UCSD-AML1 (cell line): ENCODE measurements at regions not wholly inside any gene's neighbourhood (a gene's known extent, or its start where the extent isn't known, plus 50 kb on each side); places are given as distances from the start of the nearest gene placed in this dataset.

Source experiments
- DNase-seq: peaks from one replicate; lab custom pipeline; 2025; ENCODE audit not compliant: unreplicated experiment; lab: John Stamatoyannopoulos, UW

DNA sequence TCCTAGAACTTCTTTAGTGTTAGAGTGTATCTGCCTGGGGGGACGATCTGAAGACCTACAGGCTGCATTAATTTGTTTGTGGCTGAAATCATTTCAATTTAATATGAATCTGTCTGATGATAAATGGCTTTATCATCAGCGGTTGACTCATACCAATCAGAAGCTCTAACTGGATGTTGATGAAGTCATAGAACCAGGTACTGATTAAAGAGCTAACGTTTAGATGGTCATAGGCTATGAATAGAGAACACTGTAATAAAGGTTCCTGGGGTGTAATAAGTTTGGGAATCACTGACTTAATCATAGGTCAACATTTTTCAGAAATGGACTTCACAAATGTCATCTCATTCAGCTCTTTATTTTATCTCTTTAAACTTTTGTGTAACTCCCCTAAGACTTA, 329.9 kb downstream of the MSX2 start:
- DNase-seq, result no peak

DNA sequence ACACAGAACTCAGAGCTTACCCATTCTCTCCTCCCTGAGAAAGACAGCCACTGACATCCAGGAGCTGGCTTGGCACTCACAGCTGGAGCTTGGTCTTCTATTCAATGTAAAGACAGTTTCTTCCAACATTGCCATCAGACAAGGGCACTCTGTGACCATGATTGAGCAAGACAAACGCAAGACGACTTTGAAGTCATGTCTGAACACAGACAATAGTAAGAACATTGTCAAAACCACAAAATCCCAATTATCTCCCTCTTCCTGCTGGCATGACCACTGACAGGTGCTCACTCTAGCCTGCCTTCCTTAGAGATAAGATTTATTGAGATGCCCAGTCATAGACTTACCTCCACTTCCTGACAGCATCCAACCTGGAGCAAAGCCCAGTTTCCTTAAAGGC, 328.0 kb downstream of the MSX2 start:
- no peak for DNase-seq

GRCh38 chr5:175047048-175047447, 322.7 kb downstream of the MSX2 start:
- no peak for DNase-seq

GRCh38 chr5:175045820-175046219, 321.4 kb downstream of the MSX2 start:
- DNase-seq, result no peak

GRCh38 chr5:175037820-175038219, 313.4 kb downstream of the MSX2 start:
- DNase-seq, result no peak

DNA sequence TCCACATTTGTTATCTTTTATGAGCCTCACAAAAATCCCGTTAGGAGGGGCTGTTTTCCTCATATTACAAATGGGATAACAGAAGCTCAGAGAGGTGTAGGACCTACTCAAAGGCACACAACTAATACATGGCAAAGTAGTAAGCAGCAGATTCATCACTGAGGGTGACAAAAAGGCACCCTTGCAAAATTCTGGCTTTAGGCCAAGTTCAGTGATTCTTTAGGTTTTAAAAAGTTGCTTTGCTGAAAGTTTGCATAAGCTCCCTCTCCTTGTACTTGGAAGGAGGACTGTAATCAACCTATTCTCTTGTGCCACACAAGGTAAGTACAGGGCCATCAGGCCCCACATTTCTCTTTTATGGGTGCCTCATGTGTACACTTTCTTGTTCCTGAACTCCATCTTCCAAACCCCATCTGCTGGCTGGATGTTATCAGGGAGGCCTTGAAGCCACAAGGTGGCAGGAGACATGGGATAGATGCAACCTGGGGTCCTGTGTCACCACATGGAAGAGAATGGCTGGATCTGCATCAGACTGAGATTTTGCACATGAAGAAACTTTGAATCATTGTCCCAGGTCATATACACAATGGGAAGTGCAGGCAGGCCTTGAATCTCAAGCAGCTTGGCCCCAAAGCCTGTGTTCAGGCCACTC, 311.6 kb downstream of the MSX2 start:
- no peak for DNase-seq

DNA sequence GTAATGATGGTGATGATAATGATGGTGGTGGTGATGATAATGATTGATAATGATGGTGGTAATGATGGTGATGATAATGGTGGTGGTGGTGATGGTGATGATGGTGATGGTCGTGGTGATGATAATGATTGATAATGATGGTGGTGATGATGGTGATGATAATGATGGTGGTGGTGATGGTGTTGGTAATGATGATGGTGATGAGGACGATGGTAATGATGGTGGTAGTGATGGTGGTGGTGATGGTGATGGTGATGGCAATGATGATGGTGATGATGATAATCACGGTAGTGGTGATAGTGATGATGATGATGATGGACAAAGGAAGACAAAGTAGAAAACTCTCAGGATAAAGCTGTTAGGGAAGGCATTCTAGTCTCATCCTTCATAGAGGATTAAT, 310.5 kb downstream of the MSX2 start:
- no peak for DNase-seq

- DNase-seq, result no peak
Measured at GRCh38 chr5:175032741-175033151, 308.4 kb downstream of the MSX2 start.

- no peak for DNase-seq
Measured at GRCh38 chr5:175032013-175032412, 307.6 kb downstream of the MSX2 start.

DNA sequence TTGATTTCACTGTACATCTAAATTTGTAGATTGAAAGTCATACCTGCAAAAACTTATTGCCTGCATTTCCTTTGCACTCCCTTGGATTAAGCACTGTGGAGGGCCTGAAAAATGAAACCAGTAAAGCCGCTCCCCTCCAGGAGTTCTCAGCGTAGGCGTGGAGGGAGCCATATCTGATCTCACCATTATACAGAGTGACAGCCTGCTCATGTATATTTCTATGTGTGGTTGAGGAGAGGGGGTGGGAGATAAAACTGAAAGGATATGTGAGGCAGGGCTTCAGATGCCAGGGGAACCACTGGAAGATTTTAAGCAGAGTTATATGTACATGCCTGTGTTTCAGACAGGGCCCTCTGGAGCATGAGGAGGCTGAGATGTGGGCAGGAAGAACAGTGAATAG, 303.0 kb downstream of the MSX2 start:
- DNase-seq, result no peak

DNA sequence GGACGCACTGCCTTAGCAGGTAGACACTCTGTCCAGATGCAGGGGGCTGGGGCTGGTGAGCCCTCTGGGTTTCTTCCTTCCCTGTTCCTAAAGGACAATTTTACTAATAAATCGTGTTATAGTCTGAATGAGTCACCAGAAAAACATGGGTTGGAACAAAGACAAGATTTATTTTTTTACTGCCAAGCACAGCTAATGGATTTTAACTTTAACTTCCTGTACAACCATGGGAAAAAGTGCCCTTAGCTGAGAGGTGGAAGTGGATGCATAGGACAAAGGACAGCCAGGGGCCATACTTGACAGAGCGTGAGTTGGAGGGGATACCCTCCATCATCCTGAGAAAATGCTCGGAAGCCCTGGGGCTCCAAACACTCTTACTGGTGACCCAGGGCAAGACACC, 300.7 kb downstream of the MSX2 start:
- DNase-seq, result no peak

- DNase-seq, result no peak
Measured at GRCh38 chr5:175021841-175022625, 297.7 kb downstream of the MSX2 start.

- DNase-seq, result no peak
Measured at GRCh38 chr5:175021321-175021720, 296.9 kb downstream of the MSX2 start.

DNA sequence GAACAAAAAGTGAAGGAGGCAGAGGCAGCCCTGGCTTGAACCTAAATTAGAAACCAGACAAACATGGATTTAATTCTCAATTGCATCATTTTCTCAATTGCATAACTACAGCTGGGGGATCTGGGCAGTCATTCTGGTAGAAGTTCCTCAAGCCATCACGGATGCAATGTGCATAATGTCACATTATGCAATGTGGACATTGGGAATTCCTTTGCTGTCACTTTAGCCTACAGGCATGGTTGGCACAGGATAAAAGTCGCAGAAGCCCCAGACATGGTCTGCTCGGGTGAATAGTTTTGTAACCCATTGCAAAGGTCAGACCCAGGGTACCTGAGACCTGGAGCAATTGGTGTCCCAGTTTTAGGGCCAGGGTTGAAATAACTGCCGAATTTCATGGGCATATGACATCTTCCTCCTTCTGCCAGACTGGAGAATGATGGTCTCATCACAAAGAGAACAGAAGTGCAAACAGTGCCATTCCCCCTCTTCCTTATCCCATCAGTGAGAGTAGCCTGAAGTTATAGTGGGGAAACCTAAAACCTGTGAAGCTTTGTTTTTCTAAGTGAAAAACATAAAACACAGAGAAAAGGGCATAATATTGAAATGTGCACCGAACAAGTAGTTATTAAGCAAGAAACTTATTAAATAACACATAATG, 290.8 kb downstream of the MSX2 start:
- no peak for DNase-seq

GRCh38 chr5:175013251-175013650, 288.9 kb downstream of the MSX2 start:
- no peak for DNase-seq

DNA sequence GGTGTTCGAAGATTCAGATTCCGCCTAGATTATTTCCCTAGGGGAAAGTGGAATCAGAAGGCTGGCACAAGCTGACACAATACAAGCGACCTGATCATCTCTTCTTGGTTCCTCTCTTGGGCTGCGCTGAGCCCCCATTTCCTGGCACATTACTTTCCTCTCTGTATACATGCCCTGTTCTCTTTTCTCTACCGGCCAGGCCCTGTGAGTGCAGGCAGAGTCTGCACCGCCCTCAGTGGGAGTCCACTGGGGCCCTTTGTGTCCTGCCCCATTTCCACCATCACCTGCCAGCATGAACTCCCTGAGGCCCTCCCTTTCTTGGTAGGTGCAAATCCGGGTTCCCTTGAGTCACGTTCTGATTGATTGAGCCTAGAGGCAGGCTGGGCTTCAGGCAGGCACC, 287.9 kb downstream of the MSX2 start:
- DNase-seq, result no peak

DNA sequence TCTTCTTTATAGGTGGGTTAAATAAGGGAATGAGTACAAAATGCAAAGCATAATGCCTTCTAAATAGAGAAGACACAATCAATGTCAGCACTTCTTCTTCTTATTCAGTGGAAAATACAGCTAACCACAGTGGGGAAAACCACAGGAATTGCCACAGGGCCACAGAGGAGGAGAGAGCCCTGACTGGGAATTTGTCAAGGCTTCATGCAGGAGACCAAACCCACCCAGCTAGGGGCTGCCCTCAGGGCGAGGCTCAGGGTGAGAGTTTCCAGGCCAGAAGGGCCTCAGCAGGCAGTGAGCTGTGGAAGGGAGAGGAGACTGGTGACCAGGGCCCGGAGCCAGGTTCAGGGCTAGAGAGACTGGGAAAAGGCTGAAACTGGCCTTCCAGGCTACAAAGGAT, 279.1 kb downstream of the MSX2 start:
- DNase-seq, result no peak

- no peak for DNase-seq
Measured at GRCh38 chr5:175001876-175002645, 277.7 kb downstream of the MSX2 start.

GRCh38 chr5:175001311-175001710, 276.9 kb downstream of the MSX2 start:
- no peak for DNase-seq

DNA sequence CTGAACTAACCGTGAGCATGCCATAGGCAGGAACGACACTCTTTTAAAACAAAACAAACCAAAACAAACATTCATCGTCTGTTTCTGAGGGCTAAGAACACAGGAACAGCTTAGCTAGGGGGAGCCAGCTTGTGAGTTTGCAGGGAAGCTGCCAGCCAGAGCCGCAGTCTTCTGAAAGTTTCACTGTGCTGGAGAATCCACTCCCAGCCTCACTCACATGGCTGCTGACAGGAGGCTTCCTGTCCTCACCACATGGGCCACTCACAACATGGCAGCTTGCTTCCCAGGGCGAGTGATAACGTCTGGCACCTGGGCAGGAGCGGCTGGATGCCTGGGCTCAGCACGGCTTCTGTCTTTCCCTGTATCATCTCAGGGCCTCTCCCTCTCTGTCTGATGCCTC, 275.2 kb downstream of the MSX2 start:
- no peak for DNase-seq

GRCh38 chr5:174998131-174998730, 273.8 kb downstream of the MSX2 start:
- DNase-seq, result no peak
